HG03378 (cell line): ENCODE measurements at regions not wholly inside any gene's neighbourhood (a gene's known extent, or its start where the extent isn't known, plus 50 kb on each side); places are given as distances from the start of the nearest gene placed in this dataset.
"Not testable (repeated sequence)": the region's sequence is repeated elsewhere in the genome, so short reads cannot be mapped to it uniquely, and the experiment has no call there.

ENCODE experiments used
- ATAC-seq: cut with Tn5 transposase; IDR thresholded peaks from one replicate; pipeline ENCODE4 v1.9.1; 2021; ENCODE audit warnings: mild to moderate bottlenecking, moderate library complexity; ENCODE audit not compliant: unreplicated experiment

DNA sequence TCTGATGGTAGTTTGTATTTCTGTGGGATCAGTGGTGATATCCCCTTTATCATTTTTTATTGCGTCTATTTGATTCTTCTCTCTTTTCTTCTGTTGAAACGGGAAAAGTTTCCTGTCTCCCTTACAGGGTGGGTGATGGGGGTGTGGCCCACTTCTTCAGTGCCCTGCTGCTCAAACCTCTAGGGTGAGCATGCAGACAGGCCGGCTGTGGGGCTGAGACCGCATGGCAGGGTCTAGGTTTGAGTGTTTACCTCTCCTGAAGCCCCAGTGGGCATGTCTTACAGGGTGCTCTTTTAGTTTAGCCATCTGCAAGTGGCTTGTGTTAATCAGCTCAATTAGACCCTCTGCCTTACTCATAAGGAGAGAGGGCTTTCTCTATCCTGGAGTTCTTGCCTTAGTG, 450.0 kb upstream of the EPHA3 start:
- ATAC-seq: no peak

DNA sequence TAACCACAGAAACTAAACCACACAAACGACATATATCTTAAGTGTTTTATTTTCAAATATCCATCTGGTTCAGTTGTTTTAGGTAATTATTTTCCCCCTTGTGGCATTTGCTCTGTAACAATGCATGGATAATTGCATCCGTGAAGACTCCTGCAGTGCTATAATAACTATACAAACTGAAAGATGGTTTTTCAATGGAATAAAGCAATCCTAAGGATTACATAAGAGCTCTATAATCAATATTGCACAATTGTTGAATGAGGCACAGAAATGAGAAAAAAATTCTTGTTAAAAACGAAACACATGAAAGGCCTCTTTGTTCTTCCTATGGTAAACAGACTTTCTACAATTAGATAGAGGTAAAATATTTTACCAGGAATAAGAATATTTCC, 446.0 kb upstream of the EPHA3 start:
- ATAC-seq: no peak

DNA sequence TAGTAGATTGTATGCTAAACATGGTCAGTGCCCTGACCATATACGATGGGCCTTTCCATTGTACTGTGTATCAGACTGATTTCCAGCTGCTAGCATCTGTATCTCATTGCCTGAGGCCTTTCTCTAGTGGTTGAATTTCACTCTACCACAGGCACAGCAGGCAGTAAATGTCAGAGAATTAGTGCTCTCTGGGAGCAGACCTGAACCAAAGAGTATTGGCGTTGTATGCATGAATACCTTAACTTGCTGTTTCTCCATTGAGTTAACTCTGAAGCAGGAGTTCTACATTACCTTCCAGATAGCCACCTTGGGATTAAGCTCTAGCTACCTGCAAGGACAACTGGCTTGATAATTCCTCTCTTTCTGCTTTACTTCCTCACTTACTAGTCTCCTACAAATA, 439.2 kb upstream of the EPHA3 start:
- ATAC-seq: no peak

GRCh38 chr3:88671573-88671972, 435.8 kb upstream of the EPHA3 start:
- ATAC-seq: no peak

GRCh38 chr3:88677298-88677697, 430.1 kb upstream of the EPHA3 start:
- ATAC-seq: no peak

- ATAC-seq: no peak
Observed at GRCh38 chr3:88678747-88679146, 428.7 kb upstream of the EPHA3 start.

DNA sequence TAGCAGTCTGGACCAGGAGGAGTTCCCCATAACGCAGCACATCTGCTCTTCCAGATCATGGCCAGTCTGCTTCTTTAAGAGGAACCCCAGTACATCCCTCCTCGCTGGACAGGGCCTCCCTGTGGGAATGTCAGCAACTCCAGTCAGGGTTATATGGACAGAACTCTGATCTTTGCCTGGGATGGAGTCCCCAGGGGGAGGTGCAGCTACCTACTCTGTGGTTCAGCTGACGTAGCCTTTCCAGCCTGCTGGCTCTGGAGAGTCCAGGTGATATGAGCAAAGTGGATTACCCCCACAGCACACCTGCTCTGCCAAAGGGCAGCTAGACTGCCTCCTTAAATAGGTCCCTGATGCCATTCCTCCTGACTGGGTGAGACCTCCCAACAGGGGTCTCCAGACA, 417.1 kb upstream of the EPHA3 start:
- no peak for ATAC-seq

DNA sequence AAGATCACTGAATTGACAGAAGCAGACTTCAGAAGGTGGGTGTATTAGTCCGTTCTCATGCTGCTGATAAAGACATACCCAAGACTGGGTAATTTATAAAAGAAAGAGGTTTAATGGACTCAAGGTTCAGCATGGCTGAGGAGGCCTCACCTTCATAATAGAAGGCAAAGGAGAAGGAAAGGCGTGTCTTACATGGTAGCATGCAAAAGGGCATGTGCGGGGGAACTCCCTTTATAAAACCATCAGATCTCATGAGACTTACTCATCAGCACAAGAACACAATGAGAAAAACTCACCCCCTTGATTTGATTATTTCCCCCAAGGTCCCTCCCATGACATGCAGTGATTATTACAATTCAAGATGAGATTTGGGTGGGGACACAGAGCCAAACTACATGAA, 416.3 kb upstream of the EPHA3 start:
- no peak for ATAC-seq

- ATAC-seq: no peak
Observed at GRCh38 chr3:88703501-88704059, 403.8 kb upstream of the EPHA3 start.

GRCh38 chr3:88704338-88704737, 403.1 kb upstream of the EPHA3 start:
- ATAC-seq: no peak

DNA sequence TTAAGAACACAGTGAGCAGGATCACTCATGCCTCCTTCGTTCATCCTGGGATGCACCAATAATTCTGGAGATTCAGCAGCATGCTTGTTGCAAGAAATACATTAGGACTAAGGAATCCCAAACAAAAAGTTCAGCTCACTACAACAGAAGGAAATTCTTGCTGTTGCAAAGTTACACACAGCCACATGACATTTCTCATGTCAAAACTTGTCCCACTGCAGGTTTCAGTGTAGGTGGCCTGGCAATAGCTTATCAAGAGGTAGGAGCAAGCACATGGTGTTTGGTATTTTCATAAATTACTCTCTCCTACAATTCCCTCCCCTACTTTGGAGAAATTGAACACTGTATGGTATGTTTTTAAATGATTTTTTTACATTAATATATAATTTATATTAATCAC, 399.6 kb upstream of the EPHA3 start:
- ATAC-seq: no peak

DNA sequence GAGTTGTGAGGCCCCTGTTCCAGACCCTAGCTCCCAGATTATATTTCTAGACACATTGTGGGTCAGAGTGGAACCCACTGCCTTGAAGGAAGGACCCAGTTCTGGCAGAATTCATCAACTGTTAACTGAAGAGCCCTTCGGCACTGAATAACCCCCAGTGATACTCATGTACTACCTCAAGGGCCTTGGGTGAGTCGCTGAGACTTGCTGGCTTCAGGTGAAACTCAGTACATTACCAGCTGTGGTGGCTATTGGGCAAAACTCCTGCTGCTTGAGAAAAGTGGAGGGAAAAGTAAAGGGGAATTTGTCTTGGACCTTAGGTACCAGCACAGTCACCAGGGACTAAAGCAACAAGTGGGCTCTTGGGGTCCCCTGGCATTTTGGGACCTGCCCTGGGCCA, 394.9 kb upstream of the EPHA3 start:
- ATAC-seq: no peak

- no peak for ATAC-seq
Observed at GRCh38 chr3:88713233-88713691, 394.2 kb upstream of the EPHA3 start.

GRCh38 chr3:88725440-88726165, 381.8 kb upstream of the EPHA3 start:
- ATAC-seq: no peak

- ATAC-seq: no peak
Observed at GRCh38 chr3:88732186-88732585, 375.2 kb upstream of the EPHA3 start.

GRCh38 chr3:88742106-88742505, 365.3 kb upstream of the EPHA3 start:
- no peak for ATAC-seq

DNA sequence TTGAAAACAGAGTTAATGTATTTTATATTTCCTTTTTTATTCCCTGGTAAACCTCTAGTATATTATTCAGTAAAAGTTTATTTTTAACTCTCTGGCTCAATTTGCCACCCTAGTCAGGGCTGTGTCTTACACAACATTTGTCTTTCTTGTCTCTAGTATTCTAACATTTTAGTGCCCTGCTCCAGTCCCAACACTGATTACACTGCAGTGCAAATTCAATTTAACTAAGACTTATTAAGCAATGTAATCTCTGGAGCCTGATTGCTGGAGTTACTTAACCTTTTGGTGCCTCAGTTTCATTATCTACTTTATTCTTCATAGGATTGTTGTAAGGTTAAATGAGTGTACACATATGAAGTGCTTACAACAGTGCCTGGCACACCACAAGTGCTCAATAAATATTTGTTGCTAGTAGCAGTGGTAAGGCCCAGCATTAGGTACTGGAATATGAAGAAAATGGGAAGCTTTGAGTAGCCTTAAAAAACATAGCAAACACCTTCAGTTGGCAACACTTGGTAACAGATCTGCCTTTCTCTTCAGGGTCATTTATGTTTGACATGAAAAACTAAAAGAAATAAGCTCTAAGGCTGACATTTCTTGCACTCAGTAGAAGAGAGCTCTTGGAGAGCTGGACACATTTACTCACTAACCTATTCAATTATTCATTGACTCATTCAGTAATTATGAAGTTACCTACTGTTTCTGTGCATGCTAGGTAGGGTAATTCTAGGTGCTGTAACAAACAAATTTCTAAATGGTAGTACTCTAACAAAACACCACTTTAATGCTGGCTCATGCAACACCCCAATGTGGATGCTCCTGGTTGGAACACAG, 364.5 kb upstream of the EPHA3 start:
- ATAC-seq: no peak

DNA sequence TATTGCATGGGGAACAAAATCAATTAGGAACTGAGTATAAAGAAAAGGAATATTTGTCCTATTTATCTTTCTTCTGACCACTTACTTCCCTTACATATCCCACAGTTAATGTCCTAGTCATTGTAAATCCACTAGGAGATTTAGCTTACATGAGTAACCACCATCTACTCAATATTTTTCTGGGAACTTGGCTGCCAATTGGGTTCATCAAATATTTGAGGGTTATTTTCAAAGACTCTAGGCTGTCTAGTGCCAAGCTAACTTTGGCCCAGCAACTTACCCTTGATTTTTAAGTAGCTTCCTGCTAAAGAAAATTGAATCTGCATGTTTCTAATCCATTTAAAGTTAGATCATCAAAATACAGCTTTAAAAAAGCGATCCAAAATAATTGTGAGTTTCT, 362.5 kb upstream of the EPHA3 start:
- no peak for ATAC-seq

- not testable (repeated sequence) for ATAC-seq
Observed at GRCh38 chr3:88747145-88747544, 360.3 kb upstream of the EPHA3 start.

DNA sequence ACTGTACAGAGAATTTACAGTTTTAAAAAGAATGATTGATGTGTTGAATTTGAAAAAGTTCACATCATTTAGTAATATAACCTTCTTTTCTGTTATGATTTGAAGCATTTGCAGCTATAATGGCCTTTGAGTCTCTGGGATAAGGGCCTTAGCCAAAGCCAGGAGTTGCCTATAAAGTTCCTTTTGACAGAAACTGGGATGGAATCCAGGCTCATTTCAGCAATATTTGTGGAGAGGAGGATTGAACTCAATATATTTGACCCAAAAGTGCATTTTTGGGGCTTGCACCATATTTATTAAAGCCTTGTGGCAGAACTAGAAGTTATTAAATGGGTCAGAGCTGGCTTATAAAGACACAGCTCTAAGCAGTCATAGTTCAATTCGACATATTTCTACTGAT, 348.7 kb upstream of the EPHA3 start:
- ATAC-seq: no peak

- no peak for ATAC-seq
Observed at GRCh38 chr3:88767746-88768145, 339.7 kb upstream of the EPHA3 start.

DNA sequence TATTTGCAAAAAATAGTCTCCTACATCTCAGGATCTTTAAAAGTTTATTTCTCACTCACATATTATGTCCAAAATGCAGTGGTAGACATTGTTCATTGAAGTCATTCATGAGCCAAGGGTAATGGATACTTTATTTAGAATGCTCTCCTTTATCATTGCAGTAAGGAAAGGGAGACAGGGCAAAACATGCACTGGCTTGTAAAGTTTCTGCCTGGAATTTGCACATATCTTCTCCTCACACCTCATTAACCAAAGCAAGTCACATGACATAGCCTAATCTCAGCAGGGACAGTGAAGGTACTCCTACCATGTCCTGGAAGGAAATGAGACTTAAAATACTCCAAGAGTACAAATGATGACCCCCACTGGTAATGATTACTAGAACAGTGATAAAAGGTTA, 333.7 kb upstream of the EPHA3 start:
- no peak for ATAC-seq
